GM18511 (cell line): ENCODE measurements at regions not wholly inside any gene's neighbourhood (a gene's known extent, or its start where the extent isn't known, plus 50 kb on each side); places are given as distances from the start of the nearest gene placed in this dataset.

Experiments
- ATAC-seq: cut with Tn5 transposase; IDR thresholded peaks from one replicate; pipeline ENCODE4 v1.9.1; 2021; ENCODE audit warnings: mild to moderate bottlenecking, moderate library complexity; ENCODE audit not compliant: unreplicated experiment

DNA sequence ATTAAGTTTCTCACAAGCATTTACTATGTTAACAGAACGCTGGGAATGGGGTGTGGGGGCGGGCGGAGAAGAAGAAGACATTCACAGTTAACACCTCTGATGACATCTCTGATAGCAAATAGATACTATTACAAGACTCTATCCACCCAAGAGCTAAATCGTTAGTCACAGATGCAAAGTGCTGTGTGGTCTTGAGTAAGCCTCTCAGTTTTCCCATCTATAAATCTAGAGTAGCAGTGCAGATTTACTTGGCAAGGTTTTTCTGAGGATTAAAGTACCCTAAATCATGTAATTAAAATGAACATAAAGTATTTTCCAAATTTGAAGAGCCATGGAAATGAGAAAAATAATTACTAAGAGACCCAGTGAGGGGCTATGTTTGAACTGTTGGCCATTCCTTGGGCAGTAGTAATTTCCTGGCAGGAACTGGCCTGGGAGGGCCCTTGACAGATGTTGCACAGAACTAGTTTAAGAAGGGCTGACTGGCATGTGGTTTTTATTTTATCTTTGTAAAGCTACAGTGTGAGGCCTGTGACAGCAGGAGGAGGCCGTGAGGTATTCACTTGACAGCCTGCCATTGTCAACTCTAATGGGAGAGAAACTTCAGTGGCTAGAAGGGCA is 58.7 kb upstream of the APOBEC4 start:
- ATAC-seq: no peak

- no peak for ATAC-seq
Observed at GRCh38 chr1:183711165-183711682, 58.1 kb upstream of the APOBEC4 start.

DNA sequence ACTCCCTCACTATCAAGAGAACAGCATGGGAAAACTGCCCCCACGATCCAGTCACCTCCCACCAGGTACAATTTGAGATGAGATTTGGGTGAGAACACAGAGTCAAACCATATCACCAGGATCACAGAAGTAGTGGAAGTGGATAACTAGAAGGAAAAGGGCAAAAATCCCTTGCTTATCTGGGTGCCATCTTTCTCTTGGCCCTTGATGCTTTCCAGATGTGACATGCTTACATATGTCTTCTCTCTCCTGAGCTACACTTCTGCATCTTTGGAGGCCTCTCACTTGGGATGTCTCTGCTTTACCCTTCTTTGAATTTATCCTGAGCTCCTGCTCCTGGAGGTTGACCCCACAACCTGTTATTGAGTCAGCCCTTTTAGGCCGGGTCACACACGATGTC is 57.6 kb upstream of the APOBEC4 start:
- no peak for ATAC-seq

- ATAC-seq: no peak
Observed at GRCh38 chr1:183710333-183710732, 57.2 kb upstream of the APOBEC4 start.

- no peak for ATAC-seq
Observed at GRCh38 chr1:183704131-183704530, 51.0 kb upstream of the APOBEC4 start.
